OCI-LY7 (cell line): ENCODE measurements at regions not wholly inside any gene's neighbourhood (a gene's known extent, or its start where the extent isn't known, plus 50 kb on each side); places are given as distances from the start of the nearest gene placed in this dataset.
A peak's percentile ranks its signal among the peaks of the same experiment; 100 is the strongest.

Experiments used
- BruUV-seq: library from RNA; stranded (reverse); fragments of 400-500 nt; replicated peaks from 2 replicates; lab custom pipeline; 2021; lab: Mats Ljungman, UMichigan
- CTCF ChIA-PET: fragments of 300-600 bp; sonication (Branson Sonifier 250); formaldehyde crosslinking; loops from one replicate; lab custom pipeline; 2022; ENCODE audit warnings: antibody characterized with exemption; ENCODE audit not compliant: unreplicated experiment; lab: Charles Lee
- POLR2A ChIA-PET: fragments of 300-600 bp; sonication (Branson Sonifier 250); formaldehyde crosslinking; loops from one replicate; lab custom pipeline; 2022; ENCODE audit warnings: antibody characterized with exemption; lab: Charles Lee
- DNase-seq: peaks from one replicate; pipeline ENCODE4 v3.0.0-alpha.2; 2015; ENCODE audit warnings: low spot score
- H2AFZ ChIP-seq: fragments of 200-600 bp; sonication (generic), shearing (Covaris generic); 2 replicates; pipeline ENCODE4 v1.6.1; 2014; ENCODE audit warnings: mild to moderate bottlenecking, antibody characterized with exemption, low read length, moderate library complexity
- H3K27ac ChIP-seq: fragments of 200-600 bp; sonication (generic); 2 replicates; pipeline ENCODE4 v1.5.1; 2014; ENCODE audit warnings: mixed run types, low read depth, mild to moderate bottlenecking, moderate library complexity, low read length, inconsistent platforms; ENCODE audit not compliant: poor library complexity, severe bottlenecking
- H3K36me3 ChIP-seq: fragments of 200-600 bp; sonication (generic); 2 replicates; pipeline ENCODE4 v1.6.1; 2014; ENCODE audit warnings: mild to moderate bottlenecking, antibody characterized with exemption, low read length, moderate library complexity, mixed read lengths; ENCODE audit not compliant: insufficient read depth
- H3K4me1 ChIP-seq: fragments of 200-600 bp; sonication (generic); 2 replicates; pipeline ENCODE4 v1.5.1; 2014; ENCODE audit warnings: mild to moderate bottlenecking, low read length; ENCODE audit not compliant: insufficient read depth, poor library complexity, severe bottlenecking
- H3K4me2 ChIP-seq: fragments of 200-600 bp; sonication (generic); 2 replicates; pipeline ENCODE4 v1.6.1; 2014; ENCODE audit warnings: mild to moderate bottlenecking, low read length
- H3K4me3 ChIP-seq: fragments of 200-600 bp; sonication (generic); 2 replicates; pipeline ENCODE4 v1.5.1; 2014; ENCODE audit warnings: mild to moderate bottlenecking, low read depth, low read length; ENCODE audit not compliant: poor library complexity, severe bottlenecking
- H3K79me2 ChIP-seq: fragments of 200-600 bp; sonication (generic); 2 replicates; pipeline ENCODE4 v1.6.1; 2016; ENCODE audit warnings: low read depth, mild to moderate bottlenecking, low read length, moderate library complexity, mixed read lengths; ENCODE audit not compliant: insufficient read depth
- H3K9me2 ChIP-seq: fragments of 200-600 bp; sonication (generic); 2 replicates; pipeline ENCODE4 v1.6.1; 2016; ENCODE audit warnings: mild to moderate bottlenecking, low read length, mixed read lengths; ENCODE audit not compliant: insufficient read depth
- H3K9me3 ChIP-seq: fragments of 200-600 bp; sonication (generic); 2 replicates; pipeline ENCODE4 v1.6.1; 2014; ENCODE audit warnings: mild to moderate bottlenecking, mixed run types, low read length, mixed read lengths
- H4K20me1 ChIP-seq: fragments of 200-600 bp; sonication (generic); 2 replicates; pipeline ENCODE4 v1.6.1; 2014; ENCODE audit warnings: mild to moderate bottlenecking, antibody characterized with exemption, low read length, moderate library complexity, mixed read lengths; ENCODE audit not compliant: insufficient read depth
- CTCF ChIP-seq: fragments of 200-600 bp; sonication (generic); conservative IDR thresholded peaks from 2 replicates; pipeline ENCODE4 v1.5.1; 2014; ENCODE audit warnings: mild to moderate bottlenecking, antibody characterized with exemption, low read length, moderate library complexity, mixed read lengths
- EZH2phosphoT487 ChIP-seq: fragments of 200-600 bp; sonication (generic); IDR thresholded peaks from 2 replicates; pipeline ENCODE4 v1.6.1; 2018; ENCODE audit warnings: low read depth, borderline replicate concordance, mild to moderate bottlenecking, mixed run types, antibody characterized with exemption, low read length, moderate library complexity, mixed read lengths
- intact Hi-C: fragments of 100-400 bp; cut with micrococcal nuclease; formaldehyde crosslinking; loops from one replicate; pipeline ENCODE4 v1.10.0; 2022; ENCODE audit not compliant: unreplicated experiment

- ChIA-PET CTCF (no interaction called here), POLR2A (interaction anchor here (0.6 kb wide), 1 partner anchor 101 kb away, joined by 3 read pairs; no protein-coding TSS in a partner anchor)
- intact Hi-C loops, result no loop called here
- Histone ChIP-seq H3K79me2 (no peaks in the 10 kb centered on the region), H3K9me2 (no peaks in the 10 kb centered on the region), H3K36me3 (no peaks in the 10 kb centered on the region), H3K27ac (no peak overlapping the region), H4K20me1 (no peaks in the 10 kb centered on the region), H3K4me2 (no peak overlapping the region), H2AFZ (no peak overlapping the region), H3K4me3 (no peak overlapping the region), H3K9me3 (no peaks in the 10 kb centered on the region), H3K4me1 (no peaks in the 10 kb centered on the region)
- BruUV-seq, result no TSS peak
- TF ChIP-seq CTCF (no peak), EZH2phosphoT487 (no peak)
- no peak for DNase-seq
Observed at GRCh38 chr10:111593578-111593977, 516.7 kb downstream of the ADRA2A start.

GRCh38 chr10:111595173-111595572, 518.3 kb downstream of the ADRA2A start:
- Histone ChIP-seq H3K9me2 (no peaks in the 10 kb centered on the region), H3K36me3 (no peaks in the 10 kb centered on the region), H3K9me3 (no peaks in the 10 kb centered on the region), H3K4me2 (no peak overlapping the region), H4K20me1 (no peaks in the 10 kb centered on the region), H3K79me2 (no peaks in the 10 kb centered on the region), H3K4me1 (no peaks in the 10 kb centered on the region), H2AFZ (no peak overlapping the region), H3K4me3 (no peak overlapping the region), H3K27ac (no peak overlapping the region)
- POLR2A ChIA-PET, result no interaction called here
- TF ChIP-seq EZH2phosphoT487, result no peak
- TF ChIP-seq CTCF, result no peak
- intact Hi-C loops, result no loop called here
- no peak for DNase-seq
- BruUV-seq, result no TSS peak
- CTCF ChIA-PET, result no interaction called here

GRCh38 chr10:111598433-111599059, 521.7 kb downstream of the ADRA2A start:
- BruUV-seq, result no TSS peak
- Histone ChIP-seq H3K79me2 (no peaks in the 10 kb centered on the region), H3K9me3 (no peaks in the 10 kb centered on the region), H3K36me3 (no peaks in the 10 kb centered on the region), H3K27ac (no peak overlapping the region), H3K4me2 (no peak overlapping the region), H3K9me2 (no peaks in the 10 kb centered on the region), H3K4me3 (no peak overlapping the region), H4K20me1 (no peaks in the 10 kb centered on the region), H2AFZ (no peak overlapping the region), H3K4me1 (no peaks in the 10 kb centered on the region)
- CTCF ChIA-PET, result no interaction called here
- intact Hi-C loops, result loop anchor here (2.0 kb wide), 1 partner anchor 852 kb away; no protein-coding TSS in a partner anchor
- TF ChIP-seq CTCF, result peak; percentile 89
- TF ChIP-seq EZH2phosphoT487, result no peak
- POLR2A ChIA-PET, result interaction anchor here (1.1 kb wide), 1 partner anchor 19 kb away, joined by 4 read pairs; no protein-coding TSS in a partner anchor
- DNase-seq, result peak; percentile 55
